ENCODE measurements at regions not wholly inside any gene's neighbourhood (a gene's known extent, or its start where the extent isn't known, plus 50 kb on each side); places are given as distances from the start of the nearest gene placed in this dataset.
A peak's percentile ranks its signal among the peaks of the same experiment; 100 is the strongest.

DNA sequence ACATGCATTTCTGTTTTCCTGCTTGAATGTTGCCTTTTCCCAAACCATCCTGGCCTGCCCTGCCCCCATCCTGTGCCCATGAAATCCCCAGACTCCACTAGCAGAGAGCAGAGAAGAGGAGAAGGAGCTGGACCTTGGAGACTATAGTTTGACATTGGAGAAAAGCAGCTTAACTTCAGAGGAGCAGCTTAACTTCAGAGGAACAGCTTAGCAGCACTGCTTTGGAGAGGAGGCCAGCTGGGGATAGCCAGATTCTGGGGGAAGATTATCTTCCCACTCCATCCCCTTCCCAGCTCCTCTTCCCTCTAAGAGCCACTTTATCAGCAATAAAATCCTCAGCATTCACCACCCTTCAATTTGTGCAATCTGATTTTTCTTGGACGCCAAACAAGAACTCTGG is 443.0 kb downstream of the PCDH10 start:
- TF ChIP-seq, protein P1, sequence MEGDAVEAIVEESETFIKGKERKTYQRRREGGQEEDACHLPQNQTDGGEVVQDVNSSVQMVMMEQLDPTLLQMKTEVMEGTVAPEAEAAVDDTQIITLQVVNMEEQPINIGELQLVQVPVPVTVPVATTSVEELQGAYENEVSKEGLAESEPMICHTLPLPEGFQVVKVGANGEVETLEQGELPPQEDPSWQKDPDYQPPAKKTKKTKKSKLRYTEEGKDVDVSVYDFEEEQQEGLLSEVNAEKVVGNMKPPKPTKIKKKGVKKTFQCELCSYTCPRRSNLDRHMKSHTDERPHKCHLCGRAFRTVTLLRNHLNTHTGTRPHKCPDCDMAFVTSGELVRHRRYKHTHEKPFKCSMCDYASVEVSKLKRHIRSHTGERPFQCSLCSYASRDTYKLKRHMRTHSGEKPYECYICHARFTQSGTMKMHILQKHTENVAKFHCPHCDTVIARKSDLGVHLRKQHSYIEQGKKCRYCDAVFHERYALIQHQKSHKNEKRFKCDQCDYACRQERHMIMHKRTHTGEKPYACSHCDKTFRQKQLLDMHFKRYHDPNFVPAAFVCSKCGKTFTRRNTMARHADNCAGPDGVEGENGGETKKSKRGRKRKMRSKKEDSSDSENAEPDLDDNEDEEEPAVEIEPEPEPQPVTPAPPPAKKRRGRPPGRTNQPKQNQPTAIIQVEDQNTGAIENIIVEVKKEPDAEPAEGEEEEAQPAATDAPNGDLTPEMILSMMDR (IDR thresholded peaks at IDR 0.05; ENCODE audit: low read depth, low read length), result no peak
- DNase-seq (ENCODE audit: extremely low read depth, low read depth), result no peak

DNA sequence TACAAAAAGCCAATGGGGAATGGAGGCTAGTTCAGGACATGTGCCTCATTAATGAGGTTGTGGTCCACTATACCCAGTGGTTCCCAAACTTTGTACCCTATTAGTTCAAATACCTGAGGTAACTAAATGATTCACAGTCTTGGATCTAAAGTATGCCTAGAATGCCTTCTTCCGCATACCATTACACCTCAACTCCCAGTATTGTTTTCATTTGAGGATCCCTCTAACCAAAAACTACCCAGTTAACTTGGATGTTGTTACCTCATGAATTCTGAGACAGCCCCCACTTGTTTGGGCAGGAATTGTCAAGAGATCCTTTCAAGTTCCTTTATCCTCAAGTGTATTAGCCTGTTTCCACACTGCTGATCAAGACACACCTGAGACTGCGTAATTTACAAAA is 439.2 kb downstream of the PCDH10 start:
- DNase-seq (ENCODE audit: extremely low read depth, low read depth), result no peak
- TF ChIP-seq, protein P1 (IDR thresholded peaks at IDR 0.05; ENCODE audit: low read depth, low read length), result no peak

DNA sequence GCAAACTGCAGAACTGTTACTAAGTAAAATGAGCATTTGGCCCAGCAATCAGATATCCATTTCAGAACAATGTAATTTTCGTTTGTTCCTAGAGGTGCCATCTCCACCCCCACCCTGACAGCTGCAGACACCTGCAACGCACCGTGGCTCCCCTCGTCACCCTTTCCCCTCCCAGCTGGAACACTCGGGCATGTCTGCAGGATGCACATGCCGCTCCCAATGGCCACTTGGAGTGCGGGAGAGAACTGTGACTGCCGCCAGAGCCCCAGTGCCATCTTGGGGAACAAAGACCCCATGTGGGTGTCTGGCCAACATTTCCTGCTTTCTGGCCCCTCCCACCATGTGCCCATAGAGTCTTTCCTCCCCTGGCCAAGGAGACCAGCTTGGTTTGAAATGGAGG is 436.2 kb downstream of the PCDH10 start:
- TF ChIP-seq, protein P1 (IDR thresholded peaks at IDR 0.05; ENCODE audit: low read depth, low read length), result no peak
- DNase-seq (ENCODE audit: extremely low read depth, low read depth), result no peak

DNA sequence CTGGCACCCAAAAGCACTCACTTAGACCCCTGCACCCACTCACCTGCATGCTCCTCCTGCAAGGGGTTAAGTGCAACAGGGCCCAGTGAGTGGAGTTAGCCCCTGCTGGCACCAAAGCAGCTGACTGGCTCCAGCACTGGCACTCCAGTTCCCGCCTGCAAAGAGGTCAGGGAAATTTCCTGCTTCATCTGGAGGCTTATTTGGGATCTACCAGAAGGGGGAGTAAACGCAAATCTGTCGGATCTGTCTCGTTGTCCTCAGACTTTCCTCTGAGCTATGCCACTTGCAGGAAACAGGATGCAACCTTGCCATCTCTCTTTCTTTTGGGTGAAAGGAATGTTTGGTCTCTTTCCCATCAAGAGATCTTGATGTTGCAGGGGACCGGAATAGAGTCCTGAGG is 435.6 kb downstream of the PCDH10 start:
- TF ChIP-seq, protein P1 (IDR thresholded peaks at IDR 0.05; ENCODE audit: low read depth, low read length), result no peak
- no peak for DNase-seq (ENCODE audit: extremely low read depth, low read depth)

DNA sequence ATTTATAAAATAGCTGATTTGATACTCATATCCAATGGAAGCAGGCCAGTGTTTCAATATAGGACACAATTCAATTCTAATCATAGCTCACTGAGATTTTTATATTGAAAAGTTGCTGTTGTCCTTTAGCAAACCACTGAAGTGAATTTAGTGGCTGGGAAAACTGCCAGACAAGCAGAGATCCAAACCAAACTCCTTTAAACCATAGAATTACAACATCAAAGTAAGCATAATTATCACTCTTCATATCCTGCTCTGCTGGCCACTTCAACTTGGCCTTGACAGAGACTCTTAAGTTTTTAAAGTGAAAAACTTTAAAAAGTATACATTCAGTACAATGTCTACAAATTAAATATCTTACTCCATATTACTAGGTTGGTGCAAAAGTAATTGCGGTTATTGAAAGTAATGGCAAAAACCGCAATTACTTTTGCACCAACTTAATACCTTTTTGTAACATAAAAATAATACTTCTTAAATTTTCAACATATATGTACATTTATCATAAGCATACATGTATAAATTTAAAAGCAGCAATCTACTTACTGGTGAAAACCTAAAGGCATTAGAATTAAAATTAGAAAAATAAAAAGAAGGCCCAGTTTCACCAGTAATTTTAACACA is 433.0 kb downstream of the PCDH10 start:
- TF ChIP-seq, protein P1 (IDR thresholded peaks at IDR 0.05; ENCODE audit: low read depth, low read length), result no peak
- no peak for DNase-seq (ENCODE audit: extremely low read depth, low read depth)

DNA sequence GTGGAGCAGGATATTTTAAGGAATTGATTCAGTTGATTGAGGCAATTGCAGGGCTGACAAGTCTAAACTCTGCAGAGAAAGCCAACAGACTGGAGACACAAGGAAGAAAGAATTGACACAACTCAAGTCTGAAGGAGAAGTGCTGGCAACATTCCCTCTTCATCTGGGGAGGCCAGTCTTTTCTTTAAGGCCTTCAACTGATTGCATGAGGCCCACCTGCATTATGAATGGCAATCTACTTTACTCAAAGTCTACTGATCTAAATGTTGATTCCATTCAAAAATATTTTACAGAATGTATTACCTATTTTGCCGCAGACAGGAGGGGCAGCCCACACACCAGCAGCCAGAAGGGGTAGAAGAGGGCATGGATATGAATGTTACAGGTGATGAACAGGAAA is 425.2 kb downstream of the PCDH10 start:
- no peak for DNase-seq (ENCODE audit: extremely low read depth, low read depth)
- TF ChIP-seq, protein P1 (IDR thresholded peaks at IDR 0.05; ENCODE audit: low read depth, low read length), result no peak

DNA sequence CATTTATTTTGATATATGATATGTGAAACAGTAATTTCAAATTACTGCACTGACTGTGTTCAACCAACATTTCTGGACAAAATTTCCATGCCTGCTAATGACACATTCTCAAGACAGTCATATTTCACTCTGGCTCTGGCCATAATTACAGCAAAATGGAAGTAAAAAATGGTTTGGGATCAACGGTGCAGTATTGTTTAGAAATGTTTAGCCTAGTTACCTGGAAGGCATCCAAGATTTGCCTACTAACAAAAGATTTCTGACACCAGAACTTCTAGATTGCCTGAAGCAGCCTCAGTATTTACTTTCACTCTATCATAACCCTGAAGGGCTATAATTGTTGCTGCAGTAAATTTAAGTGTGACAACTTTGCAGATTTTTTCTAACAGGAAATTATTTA is 416.3 kb downstream of the PCDH10 start:
- DNase-seq (ENCODE audit: extremely low read depth, low read depth), result peak; percentile 11
- TF ChIP-seq, protein P1 (IDR thresholded peaks at IDR 0.05; ENCODE audit: low read depth, low read length), result no peak
